ENCODE measurements at regions not wholly inside any gene's neighbourhood (a gene's known extent, or its start where the extent isn't known, plus 50 kb on each side); places are given as distances from the start of the nearest gene placed in this dataset.
A peak's percentile ranks its signal among the peaks of the same experiment; 100 is the strongest.
"Not testable (repeated sequence)": the region's sequence is repeated elsewhere in the genome, so short reads cannot be mapped to it uniquely, and the experiment has no call there.

- DNase-seq (ENCODE audit: low read depth, low spot score): no peak
- in situ Hi-C loops (cut with HindIII; ENCODE audit: low pct_unique_long_range_greater_than_20kb, low sequenced_read_pairs): no loop called here
These were observed 87.7 kb upstream of the PITRM1 start for GRCh38 chr10:3260066-3260834.

GRCh38 chr10:3259499-3259898, 86.9 kb upstream of the PITRM1 start:
- no peak for DNase-seq (ENCODE audit: low read depth, low spot score)
- in situ Hi-C loops (cut with HindIII; ENCODE audit: low pct_unique_long_range_greater_than_20kb, low sequenced_read_pairs): no loop called here

GRCh38 chr10:3258394-3258793, 85.8 kb upstream of the PITRM1 start:
- DNase-seq (ENCODE audit: low read depth, low spot score): no peak

GRCh38 chr10:3255616-3256015, 83.0 kb upstream of the PITRM1 start:
- in situ Hi-C loops (cut with HindIII; ENCODE audit: low pct_unique_long_range_greater_than_20kb, low sequenced_read_pairs): no loop called here

More at GRCh38 chr10:3258394-3258793, 85.8 kb upstream of the PITRM1 start:
- in situ Hi-C loops (cut with HindIII; ENCODE audit: low pct_unique_long_range_greater_than_20kb, low sequenced_read_pairs): no loop called here

GRCh38 chr10:3255075-3255474, 82.5 kb upstream of the PITRM1 start:
- in situ Hi-C loops (cut with HindIII; ENCODE audit: low pct_unique_long_range_greater_than_20kb, low sequenced_read_pairs): no loop called here
- DNase-seq (ENCODE audit: low read depth, low spot score): no peak

More at GRCh38 chr10:3255616-3256015, 83.0 kb upstream of the PITRM1 start:
- DNase-seq (ENCODE audit: low read depth, low spot score): no peak

GRCh38 chr10:3253974-3254373, 81.4 kb upstream of the PITRM1 start:
- in situ Hi-C loops (cut with HindIII; ENCODE audit: low pct_unique_long_range_greater_than_20kb, low sequenced_read_pairs); DNase-seq (ENCODE audit: low read depth, low spot score): not testable (repeated sequence)

GRCh38 chr10:3251172-3251571, 78.6 kb upstream of the PITRM1 start:
- in situ Hi-C loops (cut with HindIII; ENCODE audit: low pct_unique_long_range_greater_than_20kb, low sequenced_read_pairs): no loop called here
- DNase-seq (ENCODE audit: low read depth, low spot score): no peak

GRCh38 chr10:3249307-3249889, 76.8 kb upstream of the PITRM1 start:
- no peak for DNase-seq (ENCODE audit: low read depth, low spot score)
- in situ Hi-C loops (cut with HindIII; ENCODE audit: low pct_unique_long_range_greater_than_20kb, low sequenced_read_pairs): no loop called here

GRCh38 chr10:3248526-3249306, 76.1 kb upstream of the PITRM1 start:
- in situ Hi-C loops (cut with HindIII; ENCODE audit: low pct_unique_long_range_greater_than_20kb, low sequenced_read_pairs): no loop called here
- DNase-seq (ENCODE audit: low read depth, low spot score): peak; percentile 50

GRCh38 chr10:3245395-3245794, 72.8 kb upstream of the PITRM1 start:
- in situ Hi-C loops (cut with HindIII; ENCODE audit: low pct_unique_long_range_greater_than_20kb, low sequenced_read_pairs): no loop called here
- no peak for DNase-seq (ENCODE audit: low read depth, low spot score)

GRCh38 chr10:3241967-3242650, 69.5 kb upstream of the PITRM1 start:
- in situ Hi-C loops (cut with HindIII; ENCODE audit: low pct_unique_long_range_greater_than_20kb, low sequenced_read_pairs): no loop called here
- no peak for DNase-seq (ENCODE audit: low read depth, low spot score)

GRCh38 chr10:3241274-3241921, 68.8 kb upstream of the PITRM1 start:
- in situ Hi-C loops (cut with HindIII; ENCODE audit: low pct_unique_long_range_greater_than_20kb, low sequenced_read_pairs): no loop called here

GRCh38 chr10:3239920-3240894, 67.6 kb upstream of the PITRM1 start:
- in situ Hi-C loops (cut with HindIII; ENCODE audit: low pct_unique_long_range_greater_than_20kb, low sequenced_read_pairs): no loop called here
- DNase-seq (ENCODE audit: low read depth, low spot score): no peak

More at GRCh38 chr10:3241274-3241921, 68.8 kb upstream of the PITRM1 start:
- no peak for DNase-seq (ENCODE audit: low read depth, low spot score)

GRCh38 chr10:3239066-3239919, 66.7 kb upstream of the PITRM1 start:
- peak; percentile 26 for DNase-seq (ENCODE audit: low read depth, low spot score)
- in situ Hi-C loops (cut with HindIII; ENCODE audit: low pct_unique_long_range_greater_than_20kb, low sequenced_read_pairs): no loop called here

- DNase-seq (ENCODE audit: low read depth, low spot score): no peak
- in situ Hi-C loops (cut with HindIII; ENCODE audit: low pct_unique_long_range_greater_than_20kb, low sequenced_read_pairs): no loop called here
These were observed 65.7 kb upstream of the PITRM1 start for GRCh38 chr10:3238115-3238871.
